HepG2 (cell line): ENCODE measurements at regions not wholly inside any gene's neighbourhood (a gene's known extent, or its start where the extent isn't known, plus 50 kb on each side); places are given as distances from the start of the nearest gene placed in this dataset.

ENCODE experiments used
- ATAC-seq: fragments of 200-7000 bp; cut with Tn5 transposase; 3 replicates; pipeline ENCODE4 v1.9.1; 2020; ENCODE audit warnings: mild to moderate bottlenecking, moderate library complexity
- BruUV-seq: library from RNA; stranded (reverse); fragments of 400-500 nt; replicated peaks from 2 replicates; lab custom pipeline; 2021; lab: Mats Ljungman, UMichigan
- CTCF ChIA-PET: fragments of 300-600 bp; formaldehyde crosslinking; extraction: SDS; loops from one replicate; lab custom pipeline; 2021; ENCODE audit warnings: low total read pairs, inconsistent platforms, low intra/inter-chr PET ratio; lab: Yijun Ruan, JAX
- POLR2A ChIA-PET: fragments of 350-600 bp; sonication (Branson Sonifier 250); formaldehyde crosslinking; loops from one replicate; lab custom pipeline; 2020; ENCODE audit warnings: antibody characterized with exemption, inconsistent platforms; lab: Yijun Ruan, JAX
- DNase-seq: peaks from one replicate; pipeline ENCODE4 v3.0.0-alpha.2; 2015; ENCODE audit warnings: low spot score
- FAIRE-seq: peaks from 3 replicates; lab custom pipeline; 2011; peaks lifted over from hg19 to GRCh38; lab: Jason Lieb, UNC
- H2AFZ ChIP-seq: one replicate; pipeline ENCODE4 v1.6.1; 2011; ENCODE audit warnings: low read length, inconsistent platforms
- H3K27ac ChIP-seq: fragments of 300-600 bp; 3 replicates; pipeline ENCODE4 v1.8.0; 2011; ENCODE audit warnings: mixed run types, mild to moderate bottlenecking, mixed read lengths, low read length, inconsistent platforms; ENCODE audit not compliant: insufficient read depth; ENCODE audit errors: extremely low read length
- H3K27me3 ChIP-seq, 2 experiments: fragments of 200-600 bp in 1 of 2; 2 replicates in 1 of 2; 3 replicates in 1 of 2; pipeline versions ENCODE4 v1.6.0 to v1.8.0; 2011; ENCODE audit warnings: low read length in 2 of 2, mild to moderate bottlenecking in 2 of 2, moderate library complexity in 2 of 2, inconsistent platforms in 1 of 2; ENCODE audit not compliant: insufficient read depth in 2 of 2, control insufficient read depth in 1 of 2
- H3K36me3 ChIP-seq, 2 experiments: fragments of 200-600 bp in 1 of 2; replicated peaks in 1 of 2; 2 replicates in 1 of 2; 3 replicates in 1 of 2; pipeline versions ENCODE4 v1.5.1 to v1.8.0; 2011; ENCODE audit warnings: low read length in 2 of 2, inconsistent platforms in 1 of 2; ENCODE audit not compliant: insufficient read depth in 2 of 2, control insufficient read depth in 1 of 2
- H3K4me1 ChIP-seq: 2 replicates; pipeline ENCODE4 v1.5.1; 2012; ENCODE audit warnings: low read length, inconsistent platforms; ENCODE audit not compliant: insufficient read depth
- H3K4me2 ChIP-seq: 2 replicates; pipeline ENCODE4 v1.6.0; 2011; ENCODE audit warnings: low read depth, low read length, inconsistent platforms
- H3K4me3 ChIP-seq, 3 experiments: fragments of 200-600 bp in 1 of 3; sonication (generic), shearing (Covaris generic) in 1 of 3; replicated peaks in 1 of 3; 2 replicates each; pipeline ENCODE4 v1.5.1; 2011 to 2016; ENCODE audit warnings: low read length in 3 of 3, inconsistent platforms in 2 of 3, low read depth in 2 of 3, mild to moderate bottlenecking in 2 of 3, control low read depth in 1 of 3, mixed read lengths in 1 of 3; ENCODE audit not compliant: insufficient read depth in 1 of 3
- H3K79me2 ChIP-seq: one replicate; pipeline ENCODE4 v1.6.1; 2011; ENCODE audit warnings: low read length, inconsistent platforms; ENCODE audit not compliant: insufficient read depth
- H3K9ac ChIP-seq: 2 replicates; pipeline ENCODE4 v1.6.0; 2011; ENCODE audit warnings: mild to moderate bottlenecking, low read depth, low read length, inconsistent platforms; ENCODE audit not compliant: insufficient read depth
- H3K9me3 ChIP-seq: 2 replicates; pipeline ENCODE4 v1.5.1; 2012; ENCODE audit warnings: mild to moderate bottlenecking, low read length
- H4K20me1 ChIP-seq: 2 replicates; pipeline ENCODE4 v1.6.0; 2011; ENCODE audit warnings: inconsistent platforms, mild to moderate bottlenecking, low read length, moderate library complexity; ENCODE audit not compliant: insufficient read depth
- EHMT2 ChIP-seq: fragments of 200-600 bp; sonication (generic); IDR thresholded peaks from 2 replicates; pipeline ENCODE4 v1.7.0; 2017; ENCODE audit warnings: antibody characterized with exemption, low read depth, low read length, borderline replicate concordance
- HES4 ChIP-seq: sonication (generic); formaldehyde crosslinking; IDR thresholded peaks from 2 replicates; pipeline ENCODE4 v1.9.0; 2021; ENCODE audit warnings: mild to moderate bottlenecking, missing genetic modification reagents, borderline replicate concordance
- HNRNPL ChIP-seq: fragments of 200-400 bp; formaldehyde crosslinking; IDR thresholded peaks from 2 replicates; pipeline ENCODE4 v1.6.1; 2017; ENCODE audit warnings: mild to moderate bottlenecking, low read depth, low read length
- KDM2A ChIP-seq: sonication (generic); formaldehyde crosslinking; IDR thresholded peaks from 2 replicates; pipeline ENCODE4 v1.4.0; 2020; ENCODE audit warnings: low read depth, missing genetic modification reagents, borderline replicate concordance
- KDM3A ChIP-seq: IDR thresholded peaks from 2 replicates; pipeline ENCODE4 v1.6.1; 2018; ENCODE audit warnings: low read depth, missing compliant biosample characterization
- KLF16 ChIP-seq, 2 experiments: sonication (generic) in 1 of 2; formaldehyde crosslinking in 1 of 2; IDR thresholded peaks; 2 replicates each; pipeline versions ENCODE4 v1.6.1 to v1.8.0; 2016 to 2023; ENCODE audit warnings: missing genetic modification reagents in 2 of 2, missing compliant biosample characterization in 1 of 2
- SATB2 ChIP-seq: sonication (generic); formaldehyde crosslinking; IDR thresholded peaks from 2 replicates; pipeline ENCODE4 v1.5.0; 2020; ENCODE audit warnings: missing genetic modification reagents
- SIN3A ChIP-seq: IDR thresholded peaks from 2 replicates; pipeline ENCODE4 v1.6.1; 2011; ENCODE audit warnings: low read depth, mild to moderate bottlenecking, control low read depth, low read length, borderline replicate concordance
- TBX2 ChIP-seq: sonication (generic); formaldehyde crosslinking; IDR thresholded peaks from 2 replicates; pipeline ENCODE4 v1.5.0; 2020; ENCODE audit warnings: missing genetic modification reagents, mild to moderate bottlenecking, borderline replicate concordance
- ZBTB42 ChIP-seq: sonication (generic); formaldehyde crosslinking; IDR thresholded peaks from 2 replicates; pipeline ENCODE4 v1.5.0; 2020; ENCODE audit warnings: mild to moderate bottlenecking, missing genetic modification reagents
- ZKSCAN8 ChIP-seq: IDR thresholded peaks from 2 replicates; pipeline ENCODE4 v1.6.1; 2016; ENCODE audit warnings: borderline replicate concordance, missing genetic modification reagents, missing compliant biosample characterization
- ZMYM4 ChIP-seq: sonication (generic); formaldehyde crosslinking; IDR thresholded peaks from 2 replicates; pipeline ENCODE4 v1.8.1; 2023; ENCODE audit warnings: mild to moderate bottlenecking, missing genetic modification reagents
- ZNF207 ChIP-seq: fragments of 450-650 bp; IDR thresholded peaks from 2 replicates; pipeline ENCODE4 v1.6.1; 2016; ENCODE audit warnings: antibody characterized with exemption, borderline replicate concordance
- ZNF230 ChIP-seq: sonication (generic); formaldehyde crosslinking; IDR thresholded peaks from 2 replicates; pipeline ENCODE4 v1.4.0; 2020; ENCODE audit warnings: mild to moderate bottlenecking, missing genetic modification reagents
- ZNF501 ChIP-seq: sonication (generic); formaldehyde crosslinking; IDR thresholded peaks from 2 replicates; pipeline ENCODE4 v1.5.1; 2020; ENCODE audit warnings: mild to moderate bottlenecking, moderate library complexity, missing genetic modification reagents
- ZNF709 ChIP-seq: sonication (generic); formaldehyde crosslinking; IDR thresholded peaks from 2 replicates; pipeline ENCODE4 v1.5.0; 2020; ENCODE audit warnings: mild to moderate bottlenecking, missing genetic modification reagents
- ZSCAN30 ChIP-seq: sonication (generic); formaldehyde crosslinking; IDR thresholded peaks from 2 replicates; pipeline ENCODE4 v1.5.0; 2020; ENCODE audit warnings: mild to moderate bottlenecking, missing genetic modification reagents
- WGBS: methylation state at CpG from one replicate; pipeline ENCODE4 v1.1.6; 2017; ENCODE audit warnings: low lambda C conversion rate; 5-methylcytosine and 5-hydroxymethylcytosine counted together
- in situ Hi-C: cut with HindIII; loops from 2 replicates; pipeline ENCODE4 v1.10.0; 2017; ENCODE audit warnings: low pct_unique_long_range_greater_than_20kb; ENCODE audit not compliant: extremely low pct_ligation_motif_present
- intact Hi-C: fragments of 100-400 bp; cut with micrococcal nuclease; formaldehyde crosslinking; loops from one replicate; pipeline ENCODE4 v1.10.0; 2022; ENCODE audit not compliant: unreplicated experiment
- TF ChIP-seq, protein P1 (sequence below): sonication (generic); formaldehyde crosslinking; IDR thresholded peaks from 2 replicates; pipeline ENCODE4 v1.4.0; 2020; ENCODE audit warnings: mild to moderate bottlenecking, missing genetic modification reagents

DNA sequence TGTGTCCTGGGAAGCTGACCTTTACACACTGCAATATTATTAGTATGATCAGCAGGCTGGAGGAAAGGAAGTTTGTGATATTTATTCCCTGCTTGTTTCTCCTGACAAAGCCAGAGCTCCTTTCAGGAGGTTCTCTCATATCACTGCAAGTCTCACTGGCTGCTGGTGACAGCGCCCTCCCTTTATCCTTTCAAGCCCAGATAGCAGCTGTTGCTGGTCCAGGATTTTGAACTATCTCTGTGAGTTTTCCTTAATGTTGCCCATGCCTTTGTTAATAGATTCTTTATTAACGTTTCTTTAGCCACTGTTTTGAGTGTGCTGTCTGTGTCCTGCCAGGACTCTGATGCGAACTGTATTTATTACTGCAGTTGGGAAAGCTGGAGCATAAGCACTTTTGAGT lies 518.7 kb downstream of the C4orf33 start:
- Histone ChIP-seq H2AFZ (no peak overlapping the region), H3K4me3 (no peak overlapping the region), H3K4me2 (no peak overlapping the region), H3K9me3 (no peaks in the 10 kb centered on the region), H3K9ac (no peak overlapping the region), H3K27me3 (no peaks in the 10 kb centered on the region), H3K4me1 (no peaks in the 10 kb centered on the region), H3K36me3 (no peaks in the 10 kb centered on the region), H4K20me1 (no peaks in the 10 kb centered on the region), H3K27ac (no peak overlapping the region), H3K79me2 (no peaks in the 10 kb centered on the region)
- ATAC-seq: no peak
- ChIA-PET CTCF (no interaction called here), POLR2A (no interaction called here)
- in situ Hi-C loops: no loop called here
- TF ChIP-seq KDM2A (CRISPR knock-in tag): no peak
- TF ChIP-seq KLF16 (CRISPR knock-in tag; IDR thresholded peaks at IDR 0.05): no peak
- no peak for TF ChIP-seq ZNF501 (CRISPR knock-in tag)
- TF ChIP-seq SIN3A: no peak
- TF ChIP-seq, protein P1, sequence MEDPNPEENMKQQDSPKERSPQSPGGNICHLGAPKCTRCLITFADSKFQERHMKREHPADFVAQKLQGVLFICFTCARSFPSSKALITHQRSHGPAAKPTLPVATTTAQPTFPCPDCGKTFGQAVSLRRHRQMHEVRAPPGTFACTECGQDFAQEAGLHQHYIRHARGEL (CRISPR knock-in tag): no peak
- TF ChIP-seq ZMYM4 (CRISPR knock-in tag): no peak
- TF ChIP-seq ZKSCAN8 (CRISPR knock-in tag): no peak
- no peak for TF ChIP-seq KDM3A (CRISPR knock-in tag)
- no peak for TF ChIP-seq SATB2 (CRISPR knock-in tag)
- no peak for TF ChIP-seq HES4 (CRISPR knock-in tag)
- no peak for TF ChIP-seq HNRNPL
- no peak for TF ChIP-seq ZNF207
- no peak for TF ChIP-seq ZBTB42 (CRISPR knock-in tag)
- no peak for TF ChIP-seq ZSCAN30 (CRISPR knock-in tag)
- TF ChIP-seq TBX2 (CRISPR knock-in tag): no peak
- no peak for TF ChIP-seq ZNF230
- TF ChIP-seq EHMT2: no peak
- no peak for TF ChIP-seq ZNF709 (CRISPR knock-in tag)
- FAIRE-seq: no peak
- DNase-seq: no peak
- WGBS: 4% methylated on average over 3 of the region's 3 CpGs
- no TSS peak for BruUV-seq
- intact Hi-C loops: no loop called here
